Neuronal stem cell (in vitro differentiated cells): ENCODE measurements at regions not wholly inside any gene's neighbourhood (a gene's known extent, or its start where the extent isn't known, plus 50 kb on each side); places are given as distances from the start of the nearest gene placed in this dataset.

Experiments used
- DNase-seq: peaks from one replicate; pipeline ENCODE4 v3.0.0-alpha.2; 2013; ENCODE audit warnings: low spot score
- H2AFZ ChIP-seq: one replicate; pipeline ENCODE4 v1.6.1; 2013; ENCODE audit warnings: mild to moderate bottlenecking, low read length, inconsistent platforms
- H2AK5ac ChIP-seq: 2 replicates; pipeline ENCODE4 v1.6.1; 2013; ENCODE audit warnings: low read depth, mild to moderate bottlenecking, inconsistent platforms, low read length, moderate library complexity, mixed read lengths
- H2BK120ac ChIP-seq: 2 replicates; pipeline ENCODE4 v1.6.1; 2013; ENCODE audit warnings: low read depth, mild to moderate bottlenecking, inconsistent platforms, low read length, moderate library complexity, mixed read lengths
- H2BK12ac ChIP-seq: one replicate; pipeline ENCODE4 v1.6.1; 2013; ENCODE audit warnings: low read length, inconsistent platforms
- H2BK15ac ChIP-seq: 2 replicates; pipeline ENCODE4 v1.6.1; 2013; ENCODE audit warnings: mild to moderate bottlenecking, low read length, inconsistent platforms, mixed read lengths
- H2BK5ac ChIP-seq: one replicate; pipeline ENCODE4 v1.6.1; 2013; ENCODE audit warnings: inconsistent platforms, mild to moderate bottlenecking, low read length, moderate library complexity
- H3K14ac ChIP-seq: one replicate; pipeline ENCODE4 v1.6.1; 2013; ENCODE audit warnings: low read length, inconsistent platforms
- H3K18ac ChIP-seq: 2 replicates; pipeline ENCODE4 v1.6.1; 2013; ENCODE audit warnings: low read length, inconsistent platforms
- H3K23ac ChIP-seq: 2 replicates; pipeline ENCODE4 v1.6.1; 2013; ENCODE audit warnings: low read depth, mild to moderate bottlenecking, mixed read lengths, low read length, inconsistent platforms; ENCODE audit not compliant: poor library complexity
- H3K27ac ChIP-seq: replicated peaks from 3 replicates; pipeline ENCODE4 v1.5.1; 2013; ENCODE audit warnings: low read length, inconsistent platforms
- H3K27me3 ChIP-seq, 3 experiments: 2 replicates each; pipeline ENCODE4 v1.6.1; 2013; ENCODE audit warnings: low read length in 3 of 3, mild to moderate bottlenecking in 2 of 3, inconsistent platforms in 1 of 3, low read depth in 1 of 3, mixed read lengths in 1 of 3, moderate library complexity in 1 of 3; ENCODE audit not compliant: control insufficient read depth in 3 of 3, insufficient read depth in 3 of 3
- H3K36me3 ChIP-seq, 2 donors: replicated peaks in 1 of 2; 2 replicates each; pipeline ENCODE4 v1.6.1; 2013; ENCODE audit warnings: low read length in 2 of 2; ENCODE audit not compliant: control insufficient read depth in 2 of 2, insufficient read depth in 2 of 2
- H3K4ac ChIP-seq: 2 replicates; pipeline ENCODE4 v1.6.1; 2013; ENCODE audit warnings: inconsistent platforms, mild to moderate bottlenecking, low read length, moderate library complexity
- H3K4me1 ChIP-seq, 2 donors: 1 replicate in 1 of 2; 2 replicates in 1 of 2; pipeline ENCODE4 v1.6.1; 2013; ENCODE audit warnings: low read length in 2 of 2, low read depth in 1 of 2; ENCODE audit not compliant: control insufficient read depth in 2 of 2, insufficient read depth in 1 of 2
- H3K4me2 ChIP-seq: one replicate; pipeline ENCODE4 v1.6.1; 2013; ENCODE audit warnings: mild to moderate bottlenecking, low read length, inconsistent platforms; ENCODE audit not compliant: insufficient read depth, poor library complexity, severe bottlenecking
- H3K4me3 ChIP-seq, 2 donors: 2 replicates each; pipeline ENCODE4 v1.5.1; 2013; ENCODE audit warnings: low read length in 2 of 2, mild to moderate bottlenecking in 2 of 2, inconsistent platforms in 1 of 2, moderate library complexity in 1 of 2
- H3K79me1 ChIP-seq: one replicate; pipeline ENCODE4 v1.6.1; 2013; ENCODE audit warnings: low read depth, mild to moderate bottlenecking, inconsistent platforms, low read length, moderate library complexity
- H3K9ac ChIP-seq: one replicate; pipeline ENCODE4 v1.6.1; 2013; ENCODE audit warnings: mild to moderate bottlenecking, low read depth, low read length, inconsistent platforms; ENCODE audit not compliant: poor library complexity
- H3K9me3 ChIP-seq, 2 donors: replicated peaks in 1 of 2; 2 replicates each; pipeline versions ENCODE3 to v1.6.1; 2013; ENCODE audit warnings: low read length in 2 of 2, mild to moderate bottlenecking in 2 of 2, inconsistent platforms in 1 of 2, low read depth in 1 of 2, mixed read lengths in 1 of 2, moderate library complexity in 1 of 2; ENCODE audit not compliant: control insufficient read depth in 2 of 2, insufficient read depth in 1 of 2
- H4K8ac ChIP-seq: one replicate; pipeline ENCODE4 v1.6.1; 2013; ENCODE audit warnings: low read depth, mild to moderate bottlenecking, inconsistent platforms, low read length, moderate library complexity
- H4K91ac ChIP-seq: one replicate; pipeline ENCODE4 v1.6.1; 2013; ENCODE audit warnings: low read length, low read depth, mild to moderate bottlenecking, inconsistent platforms; ENCODE audit not compliant: poor library complexity
- WGBS, 2 donors: extraction: QIAGEN DNeasy Blood & Tissue Kit; methylation state at CpG; one replicate each; pipeline ENCODE4 v1.1.7; 2013; ENCODE audit warnings: missing lambda C conversion rate in 2 of 2, mixed read lengths in 1 of 2; ENCODE audit not compliant: insufficient read length in 2 of 2, insufficient replicate concordance in 1 of 2; ENCODE audit errors: extremely low coverage in 2 of 2; 5-methylcytosine and 5-hydroxymethylcytosine counted together

DNA sequence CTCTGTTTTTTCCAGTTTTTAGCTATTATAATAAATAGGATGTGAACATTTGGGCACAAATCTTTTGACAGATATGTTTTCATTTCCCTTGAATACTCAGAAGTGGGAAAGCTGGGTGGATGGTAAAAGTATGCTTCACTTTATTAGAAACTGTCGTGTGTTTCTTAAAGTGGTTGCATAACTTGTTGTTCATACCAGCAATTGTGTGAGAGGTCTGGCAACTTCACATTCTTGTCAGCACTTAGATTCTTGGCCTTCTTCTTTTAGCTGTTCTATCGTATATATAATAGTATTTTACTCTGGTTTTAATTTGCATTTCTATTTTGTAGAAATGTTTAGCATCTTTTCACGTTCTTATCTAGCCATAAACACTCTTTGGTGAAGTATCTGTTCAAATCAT, 894.4 kb downstream of the KCNMA1 start:
- H2AFZ ChIP-seq: no peak overlapping the region
- DNase-seq: no peak
- no peak overlapping the region for H4K8ac ChIP-seq
- H4K91ac ChIP-seq: no peak overlapping the region
- H3K4me3 ChIP-seq: no peak overlapping the region
- H2BK120ac ChIP-seq: no peak overlapping the region
- no peak overlapping the region for H2AK5ac ChIP-seq
- no peak overlapping the region for H2BK15ac ChIP-seq
- H3K18ac ChIP-seq: no peak overlapping the region
- H3K79me1 ChIP-seq: no peaks in the 10 kb centered on the region
- no peak overlapping the region for H3K9ac ChIP-seq
- no peaks in the 10 kb centered on the region for H3K36me3 ChIP-seq
- H3K4me1 ChIP-seq: peaks cover 0 to 5% of the 10 kb centered on the region in 2 donors
- no peaks in the 10 kb centered on the region for H3K27me3 ChIP-seq
- no peak overlapping the region for H2BK12ac ChIP-seq
- no peak overlapping the region for H3K4me2 ChIP-seq
- no peak overlapping the region for H3K14ac ChIP-seq
- no peak overlapping the region for H3K4ac ChIP-seq
- WGBS, 2 donors: no CpG with 5 or more reads among the region's 3 CpGs
- H3K23ac ChIP-seq: no peak overlapping the region
- H3K27ac ChIP-seq: no peak overlapping the region
- H2BK5ac ChIP-seq: no peak overlapping the region
- H3K9me3 ChIP-seq: no peaks in the 10 kb centered on the region

DNA sequence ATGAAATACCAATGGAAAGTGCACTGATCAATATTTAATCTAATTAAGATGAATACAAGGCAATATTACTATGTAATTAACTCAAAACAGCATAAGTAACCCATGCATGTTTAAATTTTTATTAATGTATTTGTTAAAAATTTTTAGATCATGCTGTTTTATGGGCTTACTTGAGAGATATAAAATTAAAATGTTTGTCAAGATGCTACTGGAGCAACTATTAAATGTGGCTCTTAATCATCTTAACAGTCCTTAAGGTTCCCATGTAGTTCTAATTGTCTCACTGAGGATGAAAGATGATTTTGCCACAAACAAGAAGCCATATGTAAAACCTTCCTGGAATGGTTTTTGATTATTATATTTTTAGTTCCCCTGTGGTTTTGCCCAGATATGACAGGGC, 897.1 kb downstream of the KCNMA1 start:
- no peaks in the 10 kb centered on the region for H3K27me3 ChIP-seq
- H3K79me1 ChIP-seq: no peaks in the 10 kb centered on the region
- H3K4me3 ChIP-seq: no peak overlapping the region
- no peak overlapping the region for H2BK15ac ChIP-seq
- no peak overlapping the region for H2AK5ac ChIP-seq
- no peak overlapping the region for H3K27ac ChIP-seq
- H2BK12ac ChIP-seq: no peak overlapping the region
- no peak overlapping the region for H2AFZ ChIP-seq
- H3K9me3 ChIP-seq: no peaks in the 10 kb centered on the region
- DNase-seq: no peak
- H3K4ac ChIP-seq: no peak overlapping the region
- H4K8ac ChIP-seq: no peak overlapping the region
- no peak overlapping the region for H3K23ac ChIP-seq
- peaks cover 0 to 8% of the 10 kb centered on the region in 2 donors for H3K4me1 ChIP-seq
- H3K4me2 ChIP-seq: no peak overlapping the region
- no peak overlapping the region for H4K91ac ChIP-seq
- H3K14ac ChIP-seq: no peak overlapping the region
- H2BK5ac ChIP-seq: no peak overlapping the region
- H3K9ac ChIP-seq: no peak overlapping the region
- H2BK120ac ChIP-seq: no peak overlapping the region
- H3K18ac ChIP-seq: no peak overlapping the region
- no peaks in the 10 kb centered on the region for H3K36me3 ChIP-seq

DNA sequence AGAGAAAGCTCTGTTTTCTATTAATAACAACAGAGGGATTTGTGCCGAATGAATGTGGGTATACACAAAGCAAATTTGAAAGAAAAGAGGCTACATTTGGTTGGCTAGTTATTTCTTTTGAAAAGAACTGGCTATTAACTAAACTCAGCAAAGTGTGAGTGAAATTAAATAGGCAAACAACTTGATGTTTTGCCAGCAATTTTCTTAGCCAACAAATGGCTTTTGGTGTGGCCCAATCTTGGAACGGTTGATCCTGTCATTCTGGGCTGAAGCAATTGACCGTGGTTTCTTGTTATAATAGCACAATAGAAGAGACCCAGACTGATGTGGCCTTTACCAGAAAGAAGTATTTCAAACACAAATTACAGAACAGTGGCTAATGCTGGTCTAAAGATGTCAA, 898.6 kb downstream of the KCNMA1 start:
- Histone ChIP-seq H2BK15ac (no peak overlapping the region), H3K18ac (no peak overlapping the region), H3K4me1 (peaks cover 0 to 8% of the 10 kb centered on the region in 2 donors), H3K27ac (no peak overlapping the region), H2AK5ac (no peak overlapping the region), H4K8ac (no peak overlapping the region), H3K4ac (no peak overlapping the region), H3K23ac (no peak overlapping the region), H3K4me3 (no peak overlapping the region), H2BK5ac (no peak overlapping the region), H2AFZ (no peak overlapping the region), H2BK12ac (no peak overlapping the region), H3K79me1 (no peaks in the 10 kb centered on the region), H4K91ac (no peak overlapping the region), H3K27me3 (no peaks in the 10 kb centered on the region), H3K4me2 (no peak overlapping the region), H3K9ac (no peak overlapping the region), H3K36me3 (no peaks in the 10 kb centered on the region), H3K9me3 (no peaks in the 10 kb centered on the region), H3K14ac (no peak overlapping the region), H2BK120ac (no peak overlapping the region)
- DNase-seq: no peak
- no CpG with 5 or more reads among the region's 3 CpGs for WGBS, 2 donors

DNA sequence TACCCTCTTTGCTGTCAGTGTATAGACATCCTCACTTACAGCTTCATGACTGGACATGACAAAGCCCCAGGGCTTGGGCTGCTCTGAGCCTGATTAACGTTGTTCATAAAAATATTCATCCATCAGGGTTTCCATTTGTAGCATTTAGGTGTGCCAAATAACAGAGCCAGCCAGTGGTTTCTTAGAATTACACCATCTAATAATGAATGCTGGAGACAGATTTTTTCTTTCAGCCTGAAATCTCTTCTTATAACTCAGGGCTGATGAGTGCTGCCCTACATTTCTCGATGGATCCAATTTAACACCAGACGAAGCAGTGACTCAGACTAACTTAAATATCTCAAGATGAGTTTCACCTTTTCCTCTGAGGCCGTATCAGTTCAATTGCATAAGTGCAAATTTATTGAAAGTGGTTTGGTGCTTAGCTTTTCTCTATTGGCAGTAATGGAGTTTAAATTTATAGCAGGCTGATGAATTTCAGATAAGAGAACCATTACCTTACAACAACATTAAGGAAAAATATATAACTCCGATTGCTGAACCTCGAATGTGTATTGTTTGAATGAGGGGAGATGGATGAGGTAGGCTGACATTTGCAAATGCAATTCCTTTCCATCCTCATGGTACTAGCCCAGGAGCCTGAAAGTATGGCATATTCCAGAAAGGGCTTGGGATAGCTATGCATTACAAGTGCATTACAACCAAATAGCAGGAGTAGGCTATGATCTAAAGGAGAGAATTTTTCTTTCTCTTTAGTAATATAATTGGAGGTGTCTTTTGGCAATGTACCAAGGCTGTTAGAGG, 900.6 kb downstream of the KCNMA1 start:
- Histone ChIP-seq H3K4me2 (no peak overlapping the region), H2BK15ac (no peak overlapping the region), H4K91ac (no peak overlapping the region), H2BK5ac (no peak overlapping the region), H3K9me3 (no peaks in the 10 kb centered on the region), H2BK120ac (no peak overlapping the region), H3K36me3 (no peaks in the 10 kb centered on the region), H3K4me1 (peaks cover 0 to 8% of the 10 kb centered on the region in 2 donors), H3K9ac (no peak overlapping the region), H2BK12ac (no peak overlapping the region), H3K23ac (no peak overlapping the region), H2AK5ac (no peak overlapping the region), H3K14ac (no peak overlapping the region), H4K8ac (no peak overlapping the region), H3K79me1 (no peaks in the 10 kb centered on the region), H3K27ac (no peak overlapping the region), H3K27me3 (no peaks in the 10 kb centered on the region), H2AFZ (no peak overlapping the region), H3K18ac (no peak overlapping the region), H3K4ac (no peak overlapping the region), H3K4me3 (no peak overlapping the region)
- no peak for DNase-seq
- WGBS, 2 donors: no CpG with 5 or more reads among the region's 6 CpGs
